GM04504 (cell line): ENCODE measurements at regions not wholly inside any gene's neighbourhood (a gene's known extent, or its start where the extent isn't known, plus 50 kb on each side); places are given as distances from the start of the nearest gene placed in this dataset.

Experiments
- DNase-seq: peaks from one replicate; pipeline ENCODE4 v3.0.0-alpha.2; 2012; ENCODE audit warnings: low read depth

- DNase-seq, result no peak
Observed at GRCh38 chr15:100784493-100785180, 95.0 kb upstream of the ALDH1A3 start.

GRCh38 chr15:100785181-100786138 is 94.2 kb upstream of the ALDH1A3 start:
- no peak for DNase-seq

- no peak for DNase-seq
Observed at GRCh38 chr15:100786139-100786531, 93.5 kb upstream of the ALDH1A3 start.

- no peak for DNase-seq
Observed at GRCh38 chr15:100786901-100787566, 92.6 kb upstream of the ALDH1A3 start.

- DNase-seq, result no peak
Observed at GRCh38 chr15:100787567-100788417, 91.8 kb upstream of the ALDH1A3 start.

DNA sequence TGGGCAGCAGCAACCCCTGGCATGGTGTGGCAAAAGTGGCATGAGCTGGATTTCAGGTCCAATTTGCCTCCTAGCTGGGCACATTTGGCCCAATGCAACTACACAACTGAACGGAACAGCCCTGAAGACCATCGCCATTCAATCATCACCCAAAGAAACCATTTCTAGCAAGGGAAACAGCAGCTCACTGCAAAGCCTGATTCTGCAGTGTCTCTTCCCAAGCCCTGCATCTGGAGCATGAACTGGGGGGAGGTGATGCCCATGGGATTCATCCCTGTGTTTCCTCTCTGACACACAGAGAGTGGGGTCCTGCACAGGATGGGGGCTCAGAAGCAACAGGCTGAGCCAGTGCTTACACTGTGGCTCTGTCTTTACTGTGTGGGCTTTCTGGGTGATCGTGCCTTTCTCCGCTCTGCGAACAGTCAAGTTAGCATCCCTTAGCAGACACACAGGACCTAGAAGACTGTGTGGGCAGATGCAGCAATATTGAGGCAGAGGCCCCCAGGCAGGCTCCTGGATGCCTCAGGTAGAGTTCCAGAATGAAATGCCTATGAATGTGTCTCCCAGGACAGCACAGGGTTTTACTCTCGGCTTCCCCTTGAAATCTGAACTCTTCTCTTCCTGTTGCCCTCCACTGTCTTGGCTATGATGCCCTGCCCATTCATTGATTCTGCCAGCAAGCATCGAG is 91.1 kb upstream of the ALDH1A3 start:
- no peak for DNase-seq

- no peak for DNase-seq
Observed at GRCh38 chr15:100790786-100791265, 88.8 kb upstream of the ALDH1A3 start.

DNA sequence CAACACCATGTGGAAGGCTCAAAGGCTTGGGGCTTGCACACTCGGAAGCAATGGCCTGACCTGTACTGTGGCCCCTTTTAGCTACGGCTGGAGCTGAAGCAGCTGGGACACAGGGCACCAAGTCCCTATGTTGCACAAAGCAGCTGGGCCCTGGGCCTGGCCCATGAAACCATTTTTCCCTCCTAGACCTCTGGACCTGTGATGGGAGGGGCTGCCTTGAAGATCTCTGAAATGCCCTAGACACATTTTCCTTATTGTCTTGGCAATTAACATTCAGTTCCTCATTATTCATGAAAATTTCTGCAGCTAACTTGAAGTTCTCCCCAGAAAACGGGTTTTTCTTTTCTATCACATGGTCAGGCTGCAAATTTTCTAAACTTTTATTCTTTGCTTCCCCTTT is 85.6 kb upstream of the ALDH1A3 start:
- DNase-seq, result no peak

DNA sequence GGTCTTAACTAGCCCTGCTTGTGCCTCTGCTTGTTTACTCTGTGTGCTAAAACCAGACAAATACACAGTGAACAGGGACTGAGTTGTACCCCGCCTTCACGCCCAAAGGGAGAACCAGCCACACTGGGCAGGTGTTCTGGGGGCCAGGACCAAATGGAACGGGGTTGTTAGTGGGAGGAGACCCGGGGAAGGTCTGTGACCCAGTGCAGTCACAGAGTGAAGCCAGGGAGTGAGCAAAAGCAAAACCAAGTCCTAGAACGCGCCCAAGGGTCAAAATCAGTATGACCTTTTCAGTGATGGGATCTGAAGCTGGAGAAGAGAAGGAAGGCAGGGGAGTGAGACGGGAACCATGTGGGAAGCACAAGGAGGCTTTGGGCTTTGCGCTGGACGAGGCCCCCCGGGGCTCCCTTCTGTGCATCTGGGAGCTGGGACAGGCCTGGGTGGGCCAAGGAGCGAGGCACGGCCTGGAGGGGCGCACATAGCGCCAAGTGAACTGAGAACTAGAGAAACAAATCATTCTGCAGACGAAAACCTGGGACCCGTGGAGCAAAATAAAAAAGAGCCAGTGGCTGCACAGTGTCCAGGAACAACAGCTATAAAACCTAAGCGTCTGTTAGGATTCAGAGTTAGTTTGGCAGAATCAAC is 78.3 kb upstream of the ALDH1A3 start:
- DNase-seq, result no peak

- DNase-seq, result no peak
Observed at GRCh38 chr15:100802421-100803170, 77.0 kb upstream of the ALDH1A3 start.

GRCh38 chr15:100803171-100803440 is 76.5 kb upstream of the ALDH1A3 start:
- no peak for DNase-seq

DNA sequence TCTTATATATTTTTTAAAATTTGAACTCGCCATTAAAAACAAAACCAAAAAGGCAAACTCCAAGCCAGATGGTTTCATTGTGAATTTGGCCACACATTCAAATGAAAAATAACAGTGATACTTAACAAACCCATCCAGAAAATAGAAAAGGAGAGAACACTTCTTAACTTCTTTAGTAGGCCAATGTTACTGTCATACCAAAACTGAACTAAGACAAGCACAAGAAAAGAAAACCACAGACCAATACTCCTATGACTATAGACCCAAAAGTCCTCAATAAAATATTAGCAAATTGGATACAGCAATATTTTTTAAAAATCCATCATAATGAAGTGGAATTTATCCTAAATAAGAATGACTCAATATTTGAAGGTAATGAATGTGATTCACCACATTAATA is 73.5 kb upstream of the ALDH1A3 start:
- no peak for DNase-seq

DNA sequence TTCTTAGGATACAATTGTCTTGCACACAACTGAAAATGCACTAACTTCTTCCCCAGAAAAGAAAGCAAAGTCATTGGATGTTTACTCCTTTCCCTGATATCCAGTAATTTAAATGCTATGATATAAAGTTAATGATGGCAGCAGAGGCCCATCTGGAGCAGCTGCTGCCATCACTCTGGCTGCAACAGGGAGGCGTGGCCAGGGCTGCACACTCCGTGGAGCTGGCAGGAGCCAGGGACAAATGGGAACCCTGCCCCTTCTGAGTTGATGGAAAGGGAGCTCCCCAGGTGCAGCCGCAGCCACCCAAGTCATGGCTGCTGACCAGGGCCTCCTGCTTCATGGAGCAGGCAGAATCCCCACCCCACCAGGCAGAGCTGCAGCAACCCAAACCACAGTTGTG is 72.6 kb upstream of the ALDH1A3 start:
- no peak for DNase-seq

GRCh38 chr15:100808691-100809090 is 70.9 kb upstream of the ALDH1A3 start:
- DNase-seq, result no peak

- no peak for DNase-seq
Observed at GRCh38 chr15:100809151-100809550, 70.5 kb upstream of the ALDH1A3 start.

- no peak for DNase-seq
Observed at GRCh38 chr15:100809587-100809986, 70.0 kb upstream of the ALDH1A3 start.

DNA sequence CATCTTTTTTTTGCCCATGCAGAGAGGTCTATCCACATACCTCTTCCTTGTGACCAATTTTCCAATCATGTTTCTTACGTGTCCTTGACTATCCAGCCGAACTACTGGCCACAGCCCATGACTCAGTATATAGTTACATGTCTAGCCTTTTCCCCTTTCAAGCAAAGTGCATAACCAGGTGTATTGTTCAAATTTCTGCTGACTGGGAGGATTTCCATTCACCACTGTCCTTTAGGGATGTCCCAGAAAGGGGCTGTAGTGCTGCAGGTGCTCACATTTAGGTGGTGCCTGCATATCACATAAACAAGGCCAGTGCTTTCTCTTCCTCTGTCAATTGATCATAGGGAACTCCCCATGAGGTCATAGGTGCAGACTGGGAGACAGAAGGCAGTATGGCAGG is 69.4 kb upstream of the ALDH1A3 start:
- no peak for DNase-seq

DNA sequence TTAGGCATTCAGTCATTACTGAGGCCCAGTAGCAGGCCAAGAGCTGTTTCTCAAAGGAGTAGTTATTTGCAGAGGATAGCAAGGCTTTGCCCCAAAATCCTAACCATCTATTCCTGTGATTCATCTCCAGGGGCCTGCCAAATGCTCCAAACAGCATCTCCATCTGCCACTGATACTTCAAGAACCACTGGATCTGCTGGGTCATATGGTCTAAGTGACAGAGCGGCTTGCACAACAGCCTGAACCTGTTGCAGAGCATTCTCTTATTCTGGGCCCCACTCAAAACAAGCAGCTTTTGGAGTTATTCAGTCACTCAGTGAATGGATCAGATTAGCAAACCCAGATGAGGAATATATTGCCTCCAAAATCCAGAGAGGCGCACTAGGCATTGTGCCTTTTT is 68.8 kb upstream of the ALDH1A3 start:
- no peak for DNase-seq

DNA sequence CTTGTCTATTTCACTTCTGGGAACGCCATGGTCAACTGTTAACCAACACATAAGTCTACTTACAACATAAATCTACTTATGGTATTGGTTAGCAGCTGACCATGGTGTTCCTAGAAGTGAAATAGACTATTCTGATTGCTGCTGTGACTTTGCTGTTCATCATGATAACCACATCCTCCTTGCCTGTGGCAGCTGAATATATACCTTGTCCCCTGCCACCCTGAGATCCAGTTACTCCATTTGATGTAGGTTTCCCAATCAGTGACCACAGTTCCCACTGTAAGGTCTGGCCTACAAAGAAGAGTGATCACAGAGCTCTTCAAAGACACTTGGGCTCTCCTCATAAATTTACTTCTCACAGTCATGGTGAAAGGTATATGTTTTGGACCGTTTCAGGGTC is 66.8 kb upstream of the ALDH1A3 start:
- no peak for DNase-seq

DNA sequence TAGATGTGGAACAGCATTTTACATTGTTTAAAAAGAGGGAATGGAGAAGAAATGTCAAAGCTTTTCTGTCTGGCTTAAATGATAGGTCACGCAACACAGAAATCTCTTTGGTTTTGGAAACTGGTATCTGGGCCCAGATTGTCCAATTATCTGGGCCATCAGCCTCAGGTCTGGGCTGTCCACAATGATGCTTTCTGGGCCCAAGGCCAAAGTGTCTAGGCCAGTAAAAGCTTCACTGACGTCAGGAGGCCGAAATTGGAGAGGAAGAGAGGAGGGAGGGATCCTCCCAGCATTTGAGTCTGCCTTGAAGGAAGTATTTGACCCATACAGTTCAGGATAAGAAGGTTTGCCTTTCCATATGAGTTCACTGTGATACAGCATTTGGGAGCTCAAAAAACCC is 60.7 kb upstream of the ALDH1A3 start:
- peak; percentile 47 for DNase-seq
